GM23248 (cell line): ENCODE measurements at regions not wholly inside any gene's neighbourhood (a gene's known extent, or its start where the extent isn't known, plus 50 kb on each side); places are given as distances from the start of the nearest gene placed in this dataset.

Experiments used
- EZH2 ChIP-seq: fragments of 200-600 bp; sonication (generic); IDR thresholded peaks from 2 replicates; pipeline ENCODE4 v1.6.1; 2018; ENCODE audit warnings: antibody characterized with exemption, mild to moderate bottlenecking; ENCODE audit not compliant: insufficient read depth, poor library complexity, severe bottlenecking
- EZH2phosphoT487 ChIP-seq: fragments of 200-600 bp; sonication (generic); IDR thresholded peaks from 2 replicates; pipeline ENCODE4 v1.6.1; 2018; ENCODE audit warnings: antibody characterized with exemption, moderate library complexity, mild to moderate bottlenecking, low read depth; ENCODE audit not compliant: insufficient read depth

DNA sequence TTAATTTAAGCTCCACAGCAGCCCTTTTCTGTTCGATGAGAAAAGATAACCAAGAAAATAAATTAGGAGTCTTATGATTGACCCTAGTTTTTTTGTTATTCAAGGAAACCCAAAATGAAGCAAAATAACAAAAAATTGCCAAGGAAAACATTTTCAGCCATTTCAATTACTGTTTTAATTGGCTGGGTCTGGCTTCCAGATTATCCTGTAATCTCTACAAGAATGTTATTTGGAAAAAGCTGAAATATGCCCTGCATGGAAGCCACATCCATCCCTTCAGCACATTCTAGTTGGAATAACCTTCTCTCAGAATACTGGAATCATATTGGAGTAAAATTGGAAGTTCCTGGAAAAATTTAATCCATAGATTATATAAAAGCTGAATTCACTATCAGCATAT lies 191.1 kb upstream of the CCN2 start:
- TF ChIP-seq EZH2 (no peak), EZH2phosphoT487 (no peak)
